Activated T-helper 1 cell treated with anti-CD3 and anti-CD28 coated beads, Interleukin-12 subunit alpha, Interleukin-12 subunit beta, Interleukin-2, Interleukin-4 antibody, amounts not matched to agents 30 ng/mL and 10 ng/mL and 1 ng/mL, durations not matched to agents 14 hours and 24 hours and 36 hours (primary cell): ENCODE measurements at regions not wholly inside any gene's neighbourhood (a gene's known extent, or its start where the extent isn't known, plus 50 kb on each side); places are given as distances from the start of the nearest gene placed in this dataset.
"Not testable (repeated sequence)": the region's sequence is repeated elsewhere in the genome, so short reads cannot be mapped to it uniquely, and the experiment has no call there.

Experiments used
- DNase-seq: peaks from one replicate; pipeline ENCODE4 v3.0.0; 2021; ENCODE audit warnings: low spot score
- H3K27ac Mint-ChIP-seq: one replicate; pipeline ENCODE4 v1.8.0; 2021; ENCODE audit warnings: mild to moderate bottlenecking, mixed read lengths
- H3K27me3 Mint-ChIP-seq: one replicate; pipeline ENCODE4 v1.8.0; 2022; ENCODE audit warnings: mild to moderate bottlenecking, moderate library complexity, mixed read lengths; ENCODE audit not compliant: insufficient read depth
- H3K36me3 Mint-ChIP-seq: one replicate; pipeline ENCODE4 v1.8.0; 2021; ENCODE audit warnings: low read depth, mixed read lengths
- H3K4me1 Mint-ChIP-seq: one replicate; pipeline ENCODE4 v1.8.0; 2021; ENCODE audit warnings: low read depth, mixed read lengths
- H3K4me3 Mint-ChIP-seq: one replicate; pipeline ENCODE4 v1.8.0; 2021; ENCODE audit warnings: mild to moderate bottlenecking, moderate library complexity, mixed read lengths
- H3K9me3 Mint-ChIP-seq: one replicate; pipeline ENCODE4 v1.8.0; 2021; ENCODE audit warnings: mixed read lengths
- intact Hi-C: fragments of 100-400 bp; cut with micrococcal nuclease; formaldehyde crosslinking; loops from one replicate; pipeline ENCODE4 v1.15.1; 2024

DNA sequence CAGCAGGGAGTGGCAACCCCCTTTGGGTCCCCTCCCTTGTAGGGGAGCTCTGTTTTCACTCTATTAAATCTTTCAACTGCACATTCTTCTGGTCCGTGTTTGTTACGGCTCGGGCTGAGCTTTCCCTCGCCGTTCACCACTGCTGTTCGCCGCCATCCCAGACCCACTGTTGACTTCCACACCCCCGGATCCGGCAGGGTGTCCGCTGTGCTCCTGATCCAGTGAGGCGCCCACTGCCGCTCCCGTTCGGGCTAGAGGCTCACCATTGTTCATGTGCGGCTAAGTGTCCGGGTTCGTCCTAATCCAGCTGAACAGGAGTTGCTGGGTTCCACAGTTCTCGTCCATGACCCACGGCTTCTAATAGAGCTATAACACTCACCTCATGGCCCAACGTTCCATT is 408.1 kb downstream of the KCNJ2 start:
- H3K4me1 Mint-ChIP-seq, result no peaks in the 10 kb centered on the region
- DNase-seq, result no peak
- no peaks in the 10 kb centered on the region for H3K36me3 Mint-ChIP-seq
- H3K4me3 Mint-ChIP-seq, result no peak overlapping the region
- H3K9me3 Mint-ChIP-seq, result no peaks in the 10 kb centered on the region
- intact Hi-C loops, result no loop called here
- H3K27ac Mint-ChIP-seq, result no peak overlapping the region
- H3K27me3 Mint-ChIP-seq, result peaks cover 3% of the 10 kb centered on the region

DNA sequence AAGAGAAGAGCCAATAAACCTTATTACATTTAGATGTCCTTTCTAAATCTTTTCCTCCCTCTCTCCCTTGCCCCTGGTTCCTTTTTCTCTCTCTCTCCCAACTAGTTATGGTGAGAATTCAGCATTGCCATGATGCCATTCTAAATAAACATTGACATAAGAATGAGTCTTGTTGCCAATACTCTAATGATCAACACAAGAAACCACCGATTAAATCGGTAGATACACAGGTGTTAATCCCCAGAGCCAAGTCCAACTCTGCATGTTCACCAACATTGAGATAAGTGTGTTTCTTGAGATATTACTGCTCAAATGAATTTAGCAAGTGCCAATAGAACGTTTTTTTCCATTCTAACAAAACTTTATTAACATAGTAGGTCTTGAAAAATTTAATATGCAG is 412.1 kb downstream of the KCNJ2 start:
- Mint-ChIP-seq H3K9me3 (no peaks in the 10 kb centered on the region), H3K4me1 (no peaks in the 10 kb centered on the region), H3K36me3 (no peaks in the 10 kb centered on the region), H3K27me3 (no peaks in the 10 kb centered on the region), H3K4me3 (no peak overlapping the region), H3K27ac (no peak overlapping the region)
- no peak for DNase-seq
- intact Hi-C loops, result no loop called here

DNA sequence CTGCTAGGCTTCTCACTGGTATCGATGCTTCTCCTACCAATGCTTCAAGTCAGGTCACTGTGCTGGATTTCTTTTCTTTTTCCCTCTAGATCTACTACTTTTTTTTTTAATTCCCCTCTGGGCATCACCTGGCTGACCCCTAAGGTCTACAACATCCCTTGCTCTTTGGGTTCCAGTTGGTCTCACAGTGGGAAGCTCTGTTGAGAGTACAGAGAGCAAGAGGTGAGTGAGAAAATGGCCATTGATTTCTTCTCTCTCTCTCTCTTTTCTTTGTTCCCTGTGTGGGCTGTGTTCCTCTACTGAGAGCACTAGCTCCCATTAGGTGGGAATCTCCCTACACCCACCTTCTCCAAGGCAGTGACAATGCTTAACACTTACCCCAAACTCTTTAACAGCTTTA is 413.4 kb downstream of the KCNJ2 start:
- no peak overlapping the region for H3K27ac Mint-ChIP-seq
- H3K27me3 Mint-ChIP-seq, result no peaks in the 10 kb centered on the region
- no peaks in the 10 kb centered on the region for H3K36me3 Mint-ChIP-seq
- H3K9me3 Mint-ChIP-seq, result no peaks in the 10 kb centered on the region
- no peak overlapping the region for H3K4me3 Mint-ChIP-seq
- no peaks in the 10 kb centered on the region for H3K4me1 Mint-ChIP-seq
- DNase-seq, result no peak
- intact Hi-C loops, result no loop called here

DNA sequence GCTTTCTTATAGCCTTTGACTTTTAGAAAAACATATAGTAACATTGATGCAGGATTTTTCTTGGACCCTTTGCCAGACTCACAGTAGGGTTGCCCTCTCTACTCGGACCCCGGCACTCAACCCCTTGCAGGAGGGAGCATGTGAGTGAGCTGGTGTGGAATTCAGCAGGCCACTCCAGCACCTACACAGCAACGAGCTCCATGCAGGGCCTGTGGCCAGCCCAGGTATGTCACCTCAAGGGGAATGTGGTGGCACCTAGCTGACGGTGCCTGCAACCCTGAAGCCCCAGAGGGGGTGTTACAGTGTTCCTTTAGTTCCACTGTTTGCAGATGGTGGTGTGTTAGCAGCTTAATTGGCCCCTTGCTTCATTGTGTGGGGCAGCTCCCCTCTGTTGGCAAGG is 414.9 kb downstream of the KCNJ2 start:
- no peak for DNase-seq
- intact Hi-C loops, result no loop called here
- no peaks in the 10 kb centered on the region for H3K36me3 Mint-ChIP-seq
- no peaks in the 10 kb centered on the region for H3K4me1 Mint-ChIP-seq
- H3K27me3 Mint-ChIP-seq, result no peaks in the 10 kb centered on the region
- no peak overlapping the region for H3K4me3 Mint-ChIP-seq
- no peaks in the 10 kb centered on the region for H3K9me3 Mint-ChIP-seq
- no peak overlapping the region for H3K27ac Mint-ChIP-seq

DNA sequence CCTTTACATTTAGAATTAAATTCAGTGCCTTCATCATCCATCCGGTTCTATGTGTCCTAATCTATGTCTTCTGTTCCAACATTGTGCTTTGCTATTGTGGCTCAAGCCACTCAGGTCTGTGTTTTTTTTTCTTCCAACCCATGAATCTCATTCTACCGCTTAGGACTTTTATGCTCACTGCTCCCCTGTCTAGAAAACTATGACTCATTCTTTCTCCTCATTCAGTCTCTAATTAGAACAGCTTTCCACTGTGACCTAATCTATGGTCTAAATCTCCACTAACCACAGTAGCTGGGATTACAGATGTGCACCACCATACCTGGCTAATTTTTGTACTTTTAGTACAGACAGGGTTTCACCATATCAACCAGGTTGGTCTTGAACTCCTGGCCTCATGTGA is 418.7 kb downstream of the KCNJ2 start:
- H3K4me1 Mint-ChIP-seq, result no peaks in the 10 kb centered on the region
- H3K9me3 Mint-ChIP-seq, result no peaks in the 10 kb centered on the region
- no peaks in the 10 kb centered on the region for H3K27me3 Mint-ChIP-seq
- intact Hi-C loops, result no loop called here
- H3K36me3 Mint-ChIP-seq, result no peaks in the 10 kb centered on the region
- H3K4me3 Mint-ChIP-seq, result no peak overlapping the region
- DNase-seq, result no peak
- H3K27ac Mint-ChIP-seq, result no peak overlapping the region

DNA sequence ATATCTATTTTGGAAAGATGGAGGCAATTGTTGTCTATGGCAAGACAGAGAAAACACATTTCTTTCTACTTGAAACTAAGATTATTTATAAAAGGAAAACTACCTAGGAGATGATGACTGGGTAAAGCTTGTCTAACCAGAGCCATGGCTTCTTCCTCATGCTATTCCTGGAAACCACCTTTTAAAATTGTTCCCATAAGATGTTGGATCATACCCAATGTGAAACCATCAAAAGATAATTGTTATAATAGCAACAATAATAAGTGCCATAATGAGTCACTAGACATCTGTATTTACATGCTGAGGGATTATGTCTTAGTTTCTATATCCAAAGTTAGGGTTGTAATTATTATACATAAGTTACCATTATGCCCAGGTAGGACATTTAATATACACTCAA is 428.4 kb downstream of the KCNJ2 start:
- H3K9me3 Mint-ChIP-seq, result no peaks in the 10 kb centered on the region
- no peak overlapping the region for H3K27ac Mint-ChIP-seq
- no peaks in the 10 kb centered on the region for H3K36me3 Mint-ChIP-seq
- H3K4me1 Mint-ChIP-seq, result no peaks in the 10 kb centered on the region
- no peak for DNase-seq
- no peak overlapping the region for H3K4me3 Mint-ChIP-seq
- H3K27me3 Mint-ChIP-seq, result no peaks in the 10 kb centered on the region
- intact Hi-C loops, result no loop called here

DNA sequence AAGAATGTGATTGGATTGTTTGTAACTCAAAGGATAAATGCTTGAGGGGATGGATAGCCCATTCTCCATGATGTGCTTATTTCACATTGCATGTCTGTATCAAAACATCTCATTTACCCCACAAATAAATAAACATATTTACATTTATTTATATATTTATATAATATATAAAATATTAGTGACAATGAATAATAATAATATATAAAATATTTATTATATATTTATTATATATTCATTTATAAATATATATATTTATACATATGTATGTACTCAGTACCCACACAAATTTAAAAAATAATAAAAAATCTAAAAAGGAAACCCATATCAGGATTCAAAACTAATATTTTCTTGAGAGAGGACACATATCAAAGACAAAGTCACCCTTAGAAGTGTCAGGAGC is 429.9 kb downstream of the KCNJ2 start:
- no peak overlapping the region for H3K4me3 Mint-ChIP-seq
- H3K27ac Mint-ChIP-seq, result no peak overlapping the region
- H3K4me1 Mint-ChIP-seq, result no peaks in the 10 kb centered on the region
- intact Hi-C loops, result no loop called here
- no peaks in the 10 kb centered on the region for H3K27me3 Mint-ChIP-seq
- no peak for DNase-seq
- H3K36me3 Mint-ChIP-seq, result no peaks in the 10 kb centered on the region
- H3K9me3 Mint-ChIP-seq, result no peaks in the 10 kb centered on the region

DNA sequence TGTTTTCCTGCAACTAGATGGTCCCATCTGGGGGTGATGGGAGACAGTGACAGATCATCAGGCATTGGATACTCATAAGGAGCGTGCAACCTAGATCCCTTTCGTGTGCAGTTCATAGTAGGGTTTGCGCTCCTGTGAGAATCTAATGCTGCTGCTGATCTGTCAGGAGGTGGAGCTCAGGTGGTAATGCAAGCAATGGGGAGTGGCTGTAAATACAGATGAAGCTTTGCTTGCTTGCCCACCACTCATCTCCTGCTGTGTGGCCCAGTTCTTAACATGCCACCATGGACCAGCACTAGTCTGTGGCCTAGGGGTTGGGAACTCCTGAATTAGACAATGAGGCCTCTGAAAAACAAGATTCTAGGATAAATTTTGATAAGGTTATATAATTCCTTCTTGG is 430.6 kb downstream of the KCNJ2 start:
- H3K27ac Mint-ChIP-seq, DNase-seq, H3K36me3 Mint-ChIP-seq, H3K4me1 Mint-ChIP-seq, H3K4me3 Mint-ChIP-seq, H3K27me3 Mint-ChIP-seq, H3K9me3 Mint-ChIP-seq, intact Hi-C loops: not testable (repeated sequence)

DNA sequence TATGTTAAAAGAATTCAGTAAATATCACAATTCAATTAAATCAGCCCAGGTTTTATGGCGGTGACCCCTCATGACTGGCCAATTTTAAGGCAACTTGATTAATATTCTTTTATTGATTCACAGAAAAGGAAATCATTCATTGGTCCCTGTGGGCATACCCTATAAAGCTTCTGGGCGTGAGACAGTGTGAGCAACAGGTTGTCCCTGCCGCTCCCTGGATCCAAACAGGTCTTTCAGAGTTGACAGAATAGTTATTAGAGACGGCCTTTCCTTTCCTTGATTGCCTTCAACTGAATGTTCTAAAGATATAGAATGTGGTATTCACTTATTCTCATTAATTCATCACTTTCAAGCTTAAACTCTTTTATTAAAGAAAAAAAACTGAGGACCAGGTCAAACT is 433.9 kb downstream of the KCNJ2 start:
- no peak for DNase-seq
- no peaks in the 10 kb centered on the region for H3K27me3 Mint-ChIP-seq
- no peaks in the 10 kb centered on the region for H3K9me3 Mint-ChIP-seq
- no peak overlapping the region for H3K4me3 Mint-ChIP-seq
- H3K4me1 Mint-ChIP-seq, result no peaks in the 10 kb centered on the region
- no peak overlapping the region for H3K27ac Mint-ChIP-seq
- no peaks in the 10 kb centered on the region for H3K36me3 Mint-ChIP-seq
- intact Hi-C loops, result no loop called here

DNA sequence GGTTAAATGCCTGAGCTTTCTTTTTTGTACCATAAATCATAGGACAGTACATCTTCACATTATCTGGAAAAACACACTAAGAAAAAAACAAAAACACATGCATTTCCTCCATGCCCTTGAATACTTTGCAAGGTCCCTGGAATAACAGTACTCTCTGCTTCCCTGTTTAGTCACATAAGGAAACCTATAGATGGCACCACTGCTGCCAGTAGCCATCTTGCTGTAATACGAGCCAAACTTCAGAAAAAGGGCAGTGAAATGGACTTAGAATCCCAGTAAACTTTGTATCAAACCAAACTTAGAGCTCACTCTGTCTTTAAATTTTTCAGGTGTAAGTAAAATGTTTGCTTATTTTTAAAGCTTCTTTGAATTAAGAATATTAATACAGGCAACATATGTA is 435.5 kb downstream of the KCNJ2 start:
- intact Hi-C loops, result no loop called here
- H3K4me1 Mint-ChIP-seq, result no peaks in the 10 kb centered on the region
- no peak for DNase-seq
- H3K27me3 Mint-ChIP-seq, result no peaks in the 10 kb centered on the region
- no peaks in the 10 kb centered on the region for H3K36me3 Mint-ChIP-seq
- H3K4me3 Mint-ChIP-seq, result no peak overlapping the region
- H3K9me3 Mint-ChIP-seq, result no peaks in the 10 kb centered on the region
- no peak overlapping the region for H3K27ac Mint-ChIP-seq

DNA sequence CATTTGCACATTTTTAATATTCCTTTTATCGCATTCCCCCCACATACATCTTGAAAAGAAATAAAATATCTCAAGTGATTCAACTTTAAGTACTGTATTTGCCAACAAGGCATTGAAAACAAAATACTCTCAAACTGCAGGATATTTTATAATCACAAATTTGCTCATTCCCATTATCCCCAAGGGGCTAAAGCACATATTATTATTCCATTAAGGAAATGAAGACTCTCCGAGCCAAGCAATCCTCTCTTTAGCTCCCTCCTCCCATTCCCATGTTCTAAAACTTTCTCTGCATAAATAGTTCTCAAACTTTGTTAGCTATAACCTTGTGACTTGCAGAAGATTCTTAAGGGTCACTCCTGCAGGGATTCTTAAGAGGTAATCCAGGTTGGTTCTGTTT is 436.8 kb downstream of the KCNJ2 start:
- intact Hi-C loops, result no loop called here
- H3K4me3 Mint-ChIP-seq, result no peak overlapping the region
- no peaks in the 10 kb centered on the region for H3K27me3 Mint-ChIP-seq
- no peaks in the 10 kb centered on the region for H3K4me1 Mint-ChIP-seq
- DNase-seq, result no peak
- no peaks in the 10 kb centered on the region for H3K9me3 Mint-ChIP-seq
- H3K27ac Mint-ChIP-seq, result no peak overlapping the region
- H3K36me3 Mint-ChIP-seq, result no peaks in the 10 kb centered on the region

DNA sequence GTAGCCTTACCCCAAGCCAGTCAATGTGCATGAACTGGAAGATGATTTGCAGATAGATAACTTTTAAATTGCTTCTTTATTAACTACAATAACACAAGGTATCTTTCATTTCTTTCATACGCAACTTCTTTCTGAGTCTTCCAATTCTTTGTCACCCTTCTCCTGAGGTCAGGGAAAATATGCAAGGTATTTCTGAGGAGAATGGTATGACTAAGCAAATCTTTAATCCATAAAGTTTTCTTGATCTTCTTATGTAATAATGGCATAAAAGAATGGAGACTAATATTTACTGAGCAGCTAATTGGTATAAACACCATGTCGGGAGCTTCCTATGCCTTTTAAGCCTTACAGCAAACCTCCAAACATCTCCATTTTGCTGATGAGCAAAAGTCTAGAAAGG is 438.9 kb downstream of the KCNJ2 start:
- Mint-ChIP-seq H3K27ac (no peak overlapping the region), H3K9me3 (no peaks in the 10 kb centered on the region), H3K4me1 (no peaks in the 10 kb centered on the region), H3K36me3 (no peaks in the 10 kb centered on the region), H3K4me3 (no peak overlapping the region), H3K27me3 (no peaks in the 10 kb centered on the region)
- intact Hi-C loops, result no loop called here
- no peak for DNase-seq

DNA sequence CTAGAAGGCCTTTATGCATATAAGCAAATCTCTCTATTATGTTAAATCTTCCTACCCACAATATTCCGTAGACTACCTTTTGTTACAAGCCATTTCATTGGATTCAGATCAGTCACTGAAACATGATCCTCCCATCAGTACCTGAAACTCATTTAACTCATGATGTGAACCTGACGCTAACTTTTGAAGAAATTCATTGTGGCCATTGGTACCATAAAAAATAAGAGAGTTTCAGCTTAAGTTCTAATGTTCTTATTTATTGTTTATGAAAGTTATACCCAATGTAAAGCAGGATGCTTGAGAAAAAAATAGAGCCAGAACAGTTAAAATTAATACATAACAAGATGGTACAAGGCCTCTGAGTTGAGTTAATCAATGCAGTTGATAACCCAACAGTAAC is 439.6 kb downstream of the KCNJ2 start:
- no peaks in the 10 kb centered on the region for H3K27me3 Mint-ChIP-seq
- H3K9me3 Mint-ChIP-seq, result no peaks in the 10 kb centered on the region
- H3K4me1 Mint-ChIP-seq, result no peaks in the 10 kb centered on the region
- intact Hi-C loops, result no loop called here
- no peak overlapping the region for H3K27ac Mint-ChIP-seq
- H3K36me3 Mint-ChIP-seq, result no peaks in the 10 kb centered on the region
- DNase-seq, result no peak
- no peak overlapping the region for H3K4me3 Mint-ChIP-seq

DNA sequence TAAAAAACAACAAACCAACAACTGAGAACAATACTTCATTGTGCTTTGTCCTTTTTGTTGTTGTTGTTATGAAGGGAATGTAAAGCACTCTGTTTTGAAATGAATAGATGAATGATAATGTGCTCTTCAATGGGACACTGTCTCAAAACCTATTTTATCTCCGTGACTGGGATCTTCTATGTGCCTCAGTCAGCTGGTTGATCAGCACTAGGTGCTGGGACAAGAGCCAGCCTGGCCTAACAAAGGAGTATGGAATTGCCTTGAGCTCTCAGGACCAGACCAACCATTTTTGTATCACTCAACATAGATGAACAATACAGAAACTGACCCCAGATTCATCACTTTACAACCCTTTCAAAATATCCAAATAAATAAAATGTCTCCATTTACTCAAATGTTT is 440.2 kb downstream of the KCNJ2 start:
- intact Hi-C loops, result no loop called here
- Mint-ChIP-seq H3K9me3 (no peaks in the 10 kb centered on the region), H3K4me1 (no peaks in the 10 kb centered on the region), H3K27ac (no peak overlapping the region), H3K36me3 (no peaks in the 10 kb centered on the region), H3K4me3 (no peak overlapping the region), H3K27me3 (no peaks in the 10 kb centered on the region)
- no peak for DNase-seq
